ENCODE measurements at regions not wholly inside any gene's neighbourhood (a gene's known extent, or its start where the extent isn't known, plus 50 kb on each side); places are given as distances from the start of the nearest gene placed in this dataset.

GRCh38 chr21:19547951-19548840, 1144.6 kb upstream of the TMPRSS15 start:
- Histone ChIP-seq H3K4me3 (no peak overlapping the region), H3K27me3 (no peaks in the 10 kb centered on the region), H3K4me1 (no peaks in the 10 kb centered on the region), H3K27ac (no peak overlapping the region), H3K9me3 (no peaks in the 10 kb centered on the region), H3K36me3 (no peaks in the 10 kb centered on the region)
- DNase-seq (no peak), ATAC-seq (no peak)
- TF ChIP-seq, protein P1, sequence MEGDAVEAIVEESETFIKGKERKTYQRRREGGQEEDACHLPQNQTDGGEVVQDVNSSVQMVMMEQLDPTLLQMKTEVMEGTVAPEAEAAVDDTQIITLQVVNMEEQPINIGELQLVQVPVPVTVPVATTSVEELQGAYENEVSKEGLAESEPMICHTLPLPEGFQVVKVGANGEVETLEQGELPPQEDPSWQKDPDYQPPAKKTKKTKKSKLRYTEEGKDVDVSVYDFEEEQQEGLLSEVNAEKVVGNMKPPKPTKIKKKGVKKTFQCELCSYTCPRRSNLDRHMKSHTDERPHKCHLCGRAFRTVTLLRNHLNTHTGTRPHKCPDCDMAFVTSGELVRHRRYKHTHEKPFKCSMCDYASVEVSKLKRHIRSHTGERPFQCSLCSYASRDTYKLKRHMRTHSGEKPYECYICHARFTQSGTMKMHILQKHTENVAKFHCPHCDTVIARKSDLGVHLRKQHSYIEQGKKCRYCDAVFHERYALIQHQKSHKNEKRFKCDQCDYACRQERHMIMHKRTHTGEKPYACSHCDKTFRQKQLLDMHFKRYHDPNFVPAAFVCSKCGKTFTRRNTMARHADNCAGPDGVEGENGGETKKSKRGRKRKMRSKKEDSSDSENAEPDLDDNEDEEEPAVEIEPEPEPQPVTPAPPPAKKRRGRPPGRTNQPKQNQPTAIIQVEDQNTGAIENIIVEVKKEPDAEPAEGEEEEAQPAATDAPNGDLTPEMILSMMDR (IDR thresholded peaks at IDR 0.05): no peak
- intact Hi-C loops (cut with DNase I): no loop called here

- H3K9me3 ChIP-seq: no peaks in the 10 kb centered on the region
- TF ChIP-seq, protein P1 (IDR thresholded peaks at IDR 0.05): no peak
- H3K27ac ChIP-seq: no peak overlapping the region
- intact Hi-C loops (cut with DNase I): no loop called here
- no peaks in the 10 kb centered on the region for H3K27me3 ChIP-seq
- ATAC-seq: no peak
- no peak for DNase-seq
- H3K36me3 ChIP-seq: no peaks in the 10 kb centered on the region
- no peak overlapping the region for H3K4me3 ChIP-seq
- H3K4me1 ChIP-seq: no peaks in the 10 kb centered on the region
Observed at GRCh38 chr21:19553919-19554615, 1150.5 kb upstream of the TMPRSS15 start.

- H3K27me3 ChIP-seq: no peaks in the 10 kb centered on the region
- no peak for ATAC-seq
- H3K36me3 ChIP-seq: no peaks in the 10 kb centered on the region
- H3K27ac ChIP-seq: no peak overlapping the region
- H3K4me3 ChIP-seq: no peak overlapping the region
- H3K4me1 ChIP-seq: no peaks in the 10 kb centered on the region
- intact Hi-C loops (cut with DNase I): no loop called here
- H3K9me3 ChIP-seq: no peaks in the 10 kb centered on the region
- TF ChIP-seq, protein P1 (IDR thresholded peaks at IDR 0.05): no peak
- no peak for DNase-seq
Observed at GRCh38 chr21:19557046-19557445, 1153.5 kb upstream of the TMPRSS15 start.

DNA sequence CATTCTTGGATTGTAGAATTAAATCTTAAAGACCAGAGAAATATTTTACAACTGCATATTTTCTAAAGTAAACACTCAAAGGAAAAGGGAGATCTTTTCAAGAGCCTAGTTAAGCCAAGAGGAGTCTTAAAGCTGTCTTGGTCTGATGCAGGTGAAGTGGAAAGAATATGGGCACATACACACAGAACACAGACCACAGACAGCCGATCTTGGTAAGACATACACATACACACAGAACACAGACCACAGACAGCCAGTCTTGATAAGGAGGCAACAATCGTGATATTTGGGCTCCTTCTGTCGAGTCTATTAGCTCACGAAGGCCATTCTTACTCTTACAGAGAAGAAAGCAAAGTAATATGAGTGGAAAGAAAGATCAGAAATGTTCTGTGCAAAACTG, 1153.9 kb upstream of the TMPRSS15 start:
- H3K36me3 ChIP-seq: no peaks in the 10 kb centered on the region
- H3K4me1 ChIP-seq: no peaks in the 10 kb centered on the region
- DNase-seq (no peak), ATAC-seq (no peak)
- no peaks in the 10 kb centered on the region for H3K9me3 ChIP-seq
- no peak overlapping the region for H3K27ac ChIP-seq
- H3K4me3 ChIP-seq: no peak overlapping the region
- intact Hi-C loops (cut with DNase I): no loop called here
- H3K27me3 ChIP-seq: no peaks in the 10 kb centered on the region
- TF ChIP-seq, protein P1 (IDR thresholded peaks at IDR 0.05): no peak

DNA sequence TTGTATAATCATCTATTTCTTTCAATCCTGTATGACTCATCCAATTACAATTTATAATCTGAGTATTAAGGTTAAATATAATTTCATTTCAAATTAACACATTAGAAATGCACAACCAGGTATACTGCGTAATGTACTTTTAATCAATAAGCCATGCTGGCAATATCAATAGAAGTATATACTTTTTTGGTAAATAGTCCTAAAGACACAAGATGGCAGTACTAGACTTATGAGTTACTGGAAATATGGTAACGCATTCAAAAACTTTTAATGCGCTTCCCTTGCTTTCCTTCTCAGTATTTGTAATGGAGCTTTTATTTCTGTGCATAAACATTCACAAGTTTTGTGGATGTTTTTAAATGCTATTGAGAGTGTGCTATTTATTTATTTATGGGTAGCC, 1162.0 kb upstream of the TMPRSS15 start:
- no peak overlapping the region for H3K4me3 ChIP-seq
- H3K36me3 ChIP-seq: no peaks in the 10 kb centered on the region
- DNase-seq (no peak), ATAC-seq (no peak)
- H3K27me3 ChIP-seq: no peaks in the 10 kb centered on the region
- intact Hi-C loops (cut with DNase I): no loop called here
- no peaks in the 10 kb centered on the region for H3K9me3 ChIP-seq
- no peaks in the 10 kb centered on the region for H3K4me1 ChIP-seq
- no peak overlapping the region for H3K27ac ChIP-seq
- TF ChIP-seq, protein P1 (IDR thresholded peaks at IDR 0.05): no peak
